ENCODE measurements at regions not wholly inside any gene's neighbourhood (a gene's known extent, or its start where the extent isn't known, plus 50 kb on each side); places are given as distances from the start of the nearest gene placed in this dataset.
"Not testable (repeated sequence)": the region's sequence is repeated elsewhere in the genome, so short reads cannot be mapped to it uniquely, and the experiment has no call there.

DNA sequence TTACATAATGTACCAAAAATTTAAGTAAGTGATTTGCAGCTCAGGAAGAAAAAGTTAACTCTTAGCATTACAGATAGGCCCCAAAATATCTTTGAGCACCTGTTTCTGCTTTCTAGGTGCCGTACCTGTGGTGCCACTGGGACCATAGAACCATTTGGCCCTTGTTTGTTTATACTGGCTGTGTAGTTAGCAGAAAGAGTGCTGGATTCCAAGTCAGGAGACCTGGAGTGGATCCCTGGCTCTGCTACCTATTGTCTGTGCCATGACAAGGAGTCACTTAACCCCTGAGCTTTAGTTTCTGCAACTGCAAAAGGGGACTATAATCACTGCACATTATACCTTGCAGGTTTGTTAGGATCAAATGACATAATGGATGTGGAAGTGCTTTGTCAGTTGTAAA lies 137.8 kb upstream of the GPR101 start:
- DNase-seq = no peak
- Histone ChIP-seq H3K4me1 (no peaks in the 10 kb centered on the region), H3K9me3 (no peaks in the 10 kb centered on the region), H3K9ac (ENCODE audit: low read depth in 2 of 2, low read length in 2 of 2) (no peak overlapping the region), H3K36me3 (no peaks in the 10 kb centered on the region), H3K27ac (no peak overlapping the region), H3K27me3 (no peaks in the 10 kb centered on the region), H3K4me3 (no peak overlapping the region)
- intact Hi-C loops (cut with DNase I) = no loop called here
- TF ChIP-seq, protein P1, sequence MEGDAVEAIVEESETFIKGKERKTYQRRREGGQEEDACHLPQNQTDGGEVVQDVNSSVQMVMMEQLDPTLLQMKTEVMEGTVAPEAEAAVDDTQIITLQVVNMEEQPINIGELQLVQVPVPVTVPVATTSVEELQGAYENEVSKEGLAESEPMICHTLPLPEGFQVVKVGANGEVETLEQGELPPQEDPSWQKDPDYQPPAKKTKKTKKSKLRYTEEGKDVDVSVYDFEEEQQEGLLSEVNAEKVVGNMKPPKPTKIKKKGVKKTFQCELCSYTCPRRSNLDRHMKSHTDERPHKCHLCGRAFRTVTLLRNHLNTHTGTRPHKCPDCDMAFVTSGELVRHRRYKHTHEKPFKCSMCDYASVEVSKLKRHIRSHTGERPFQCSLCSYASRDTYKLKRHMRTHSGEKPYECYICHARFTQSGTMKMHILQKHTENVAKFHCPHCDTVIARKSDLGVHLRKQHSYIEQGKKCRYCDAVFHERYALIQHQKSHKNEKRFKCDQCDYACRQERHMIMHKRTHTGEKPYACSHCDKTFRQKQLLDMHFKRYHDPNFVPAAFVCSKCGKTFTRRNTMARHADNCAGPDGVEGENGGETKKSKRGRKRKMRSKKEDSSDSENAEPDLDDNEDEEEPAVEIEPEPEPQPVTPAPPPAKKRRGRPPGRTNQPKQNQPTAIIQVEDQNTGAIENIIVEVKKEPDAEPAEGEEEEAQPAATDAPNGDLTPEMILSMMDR (IDR thresholded peaks at IDR 0.05) = no peak

DNA sequence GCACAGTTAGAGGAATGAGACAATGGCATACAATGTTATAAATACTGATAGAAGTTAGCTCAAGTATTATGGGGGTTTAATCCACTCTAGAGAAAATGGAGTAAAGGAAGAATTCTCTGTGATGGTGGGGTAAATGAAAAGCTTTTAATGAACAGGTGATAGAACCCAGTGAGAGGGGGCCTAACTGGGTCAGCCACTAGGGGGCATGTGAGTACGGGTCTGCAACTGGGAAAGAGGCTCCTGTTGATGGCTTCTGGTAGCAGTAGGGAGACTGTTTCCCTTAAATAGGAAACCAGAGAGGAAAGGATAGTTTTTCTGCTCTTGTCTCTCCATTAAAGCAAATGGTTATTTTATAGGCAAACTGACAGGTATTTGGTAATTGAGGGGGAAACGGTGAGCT lies 132.8 kb upstream of the GPR101 start:
- Histone ChIP-seq H3K4me3 (no peak overlapping the region), H3K36me3 (no peaks in the 10 kb centered on the region), H3K4me1 (no peaks in the 10 kb centered on the region), H3K27ac (no peak overlapping the region), H3K9me3 (no peaks in the 10 kb centered on the region), H3K27me3 (no peaks in the 10 kb centered on the region), H3K9ac (ENCODE audit: low read depth in 2 of 2, low read length in 2 of 2) (no peak overlapping the region)
- intact Hi-C loops (cut with DNase I) = no loop called here
- DNase-seq = peak; percentile 17
- TF ChIP-seq, protein P1 (IDR thresholded peaks at IDR 0.05) = no peak

DNA sequence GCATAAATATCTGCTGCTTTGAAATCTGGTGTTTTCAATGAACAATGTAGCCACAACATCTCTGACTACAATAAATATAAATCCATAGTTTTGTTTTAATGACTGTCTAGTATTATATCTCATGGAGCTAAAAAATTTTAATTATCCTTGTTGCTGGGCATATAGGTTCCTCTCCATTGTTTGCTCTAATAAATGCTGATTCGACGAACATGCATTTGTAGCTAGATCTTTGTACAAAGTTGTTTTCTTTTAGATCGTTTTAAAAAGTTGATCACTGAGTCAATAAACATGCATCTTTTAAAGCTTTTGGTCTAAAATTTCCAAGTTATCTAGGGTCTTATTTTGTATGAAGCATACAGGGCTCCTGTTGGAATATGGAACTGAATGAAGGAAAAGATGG lies 130.5 kb upstream of the GPR101 start:
- no peaks in the 10 kb centered on the region for H3K27me3 ChIP-seq
- no peak for DNase-seq
- H3K9me3 ChIP-seq = no peaks in the 10 kb centered on the region
- TF ChIP-seq, protein P1 (IDR thresholded peaks at IDR 0.05) = no peak
- H3K4me1 ChIP-seq = no peaks in the 10 kb centered on the region
- intact Hi-C loops (cut with DNase I) = no loop called here
- no peak overlapping the region for H3K9ac ChIP-seq (ENCODE audit: low read depth in 2 of 2, low read length in 2 of 2)
- H3K36me3 ChIP-seq = no peaks in the 10 kb centered on the region
- no peak overlapping the region for H3K4me3 ChIP-seq
- no peak overlapping the region for H3K27ac ChIP-seq

DNA sequence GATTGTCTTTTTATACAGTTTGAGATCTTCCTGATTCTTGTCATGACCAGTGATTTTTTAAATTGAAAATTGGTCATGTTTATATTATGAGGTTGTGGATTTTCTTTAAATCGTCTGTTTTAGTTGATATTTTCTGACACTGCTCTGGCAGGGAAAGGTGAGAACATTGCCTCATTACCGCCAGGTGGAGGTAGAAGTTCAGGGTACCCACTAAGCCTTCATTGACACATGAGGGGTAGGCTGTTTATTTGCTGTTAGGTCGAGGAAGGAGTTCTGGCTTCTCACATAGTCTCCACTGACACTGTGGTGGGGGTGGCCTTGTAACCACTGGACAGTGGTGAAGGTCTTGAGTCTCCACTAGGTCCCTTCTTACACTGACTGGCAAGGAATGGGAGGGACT lies 117.6 kb upstream of the GPR101 start:
- intact Hi-C loops (cut with DNase I) = no loop called here
- H3K27me3 ChIP-seq = no peaks in the 10 kb centered on the region

DNA sequence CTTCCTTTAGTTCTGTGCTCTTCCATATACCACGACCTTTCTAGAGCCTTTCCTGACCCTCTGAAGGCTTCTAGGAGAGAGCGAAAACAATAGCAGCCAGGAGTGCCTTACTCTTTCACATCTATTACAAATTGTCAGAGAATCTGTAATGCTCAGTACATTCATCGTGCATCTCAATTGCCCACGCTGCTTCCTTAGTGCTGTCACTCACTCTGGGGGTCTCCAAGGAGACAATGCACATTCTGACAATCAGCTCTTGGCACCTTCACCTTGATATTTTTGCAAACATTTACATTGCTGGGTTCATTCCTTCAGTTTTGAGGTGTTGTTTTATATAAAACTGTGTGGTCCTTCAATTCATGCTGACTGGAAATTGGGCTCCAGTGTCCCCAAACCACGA lies 110.1 kb upstream of the GPR101 start:
- Histone ChIP-seq H3K27me3 (no peaks in the 10 kb centered on the region), H3K36me3 (no peaks in the 10 kb centered on the region), H3K9ac (ENCODE audit: low read depth in 2 of 2, low read length in 2 of 2) (no peak overlapping the region), H3K9me3 (no peaks in the 10 kb centered on the region), H3K4me3 (no peak overlapping the region), H3K27ac (no peak overlapping the region), H3K4me1 (no peaks in the 10 kb centered on the region)
- TF ChIP-seq, protein P1 (IDR thresholded peaks at IDR 0.05) = no peak
- intact Hi-C loops (cut with DNase I) = no loop called here
- no peak for DNase-seq

More for the DNA sequence above, 117.6 kb upstream of the GPR101 start:
- no peaks in the 10 kb centered on the region for H3K4me1 ChIP-seq
- H3K9ac ChIP-seq (ENCODE audit: low read depth in 2 of 2, low read length in 2 of 2) = no peak overlapping the region
- DNase-seq = no peak
- TF ChIP-seq, protein P1 (IDR thresholded peaks at IDR 0.05) = no peak
- no peaks in the 10 kb centered on the region for H3K9me3 ChIP-seq
- no peak overlapping the region for H3K27ac ChIP-seq
- no peak overlapping the region for H3K4me3 ChIP-seq
- H3K36me3 ChIP-seq = no peaks in the 10 kb centered on the region

DNA sequence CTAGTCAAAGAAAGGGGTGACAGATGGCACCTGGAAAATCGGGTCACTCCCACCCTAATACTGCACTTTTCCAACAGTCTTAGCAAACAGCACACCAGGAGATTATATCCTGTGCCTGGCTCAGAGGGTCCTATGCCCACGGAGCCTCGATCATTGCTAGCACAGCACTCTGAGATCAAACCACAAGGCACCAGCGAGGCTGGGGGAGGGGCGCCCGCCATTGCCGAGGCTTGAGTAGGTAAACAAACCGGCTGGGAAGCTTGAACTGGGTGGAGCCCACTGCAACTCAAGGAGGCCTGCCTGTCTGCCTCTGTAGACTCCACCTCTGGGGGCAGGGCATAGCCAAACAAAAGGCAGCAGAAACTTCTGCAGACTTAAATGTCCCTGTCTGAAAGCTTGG lies 88.9 kb upstream of the GPR101 start:
- H3K9ac ChIP-seq (ENCODE audit: low read depth in 2 of 2, low read length in 2 of 2); H3K27ac ChIP-seq; H3K4me1 ChIP-seq; intact Hi-C loops (cut with DNase I); H3K36me3 ChIP-seq; H3K4me3 ChIP-seq; DNase-seq; H3K27me3 ChIP-seq; H3K9me3 ChIP-seq: not testable (repeated sequence)

All from colonic mucosa (tissue), 4 donors.